HepG2 (cell line): ENCODE measurements at regions not wholly inside any gene's neighbourhood (a gene's known extent, or its start where the extent isn't known, plus 50 kb on each side); places are given as distances from the start of the nearest gene placed in this dataset.

Experiments
- ATAC-seq: fragments of 200-7000 bp; cut with Tn5 transposase; 3 replicates; pipeline ENCODE4 v1.9.1; 2020; ENCODE audit warnings: mild to moderate bottlenecking, moderate library complexity
- BruUV-seq: library from RNA; stranded (reverse); fragments of 400-500 nt; replicated peaks from 2 replicates; lab custom pipeline; 2021; lab: Mats Ljungman, UMichigan
- CTCF ChIA-PET: fragments of 300-600 bp; formaldehyde crosslinking; extraction: SDS; loops from one replicate; lab custom pipeline; 2021; ENCODE audit warnings: low total read pairs, inconsistent platforms, low intra/inter-chr PET ratio; lab: Yijun Ruan, JAX
- POLR2A ChIA-PET: fragments of 350-600 bp; sonication (Branson Sonifier 250); formaldehyde crosslinking; loops from one replicate; lab custom pipeline; 2020; ENCODE audit warnings: antibody characterized with exemption, inconsistent platforms; lab: Yijun Ruan, JAX
- DNase-seq: peaks from one replicate; pipeline ENCODE4 v3.0.0-alpha.2; 2015; ENCODE audit warnings: low spot score
- FAIRE-seq: peaks from 3 replicates; lab custom pipeline; 2011; peaks lifted over from hg19 to GRCh38; lab: Jason Lieb, UNC
- H2AFZ ChIP-seq: one replicate; pipeline ENCODE4 v1.6.1; 2011; ENCODE audit warnings: low read length, inconsistent platforms
- H3K27ac ChIP-seq: fragments of 300-600 bp; 3 replicates; pipeline ENCODE4 v1.8.0; 2011; ENCODE audit warnings: mixed run types, mild to moderate bottlenecking, mixed read lengths, low read length, inconsistent platforms; ENCODE audit not compliant: insufficient read depth; ENCODE audit errors: extremely low read length
- H3K27me3 ChIP-seq, 2 experiments: fragments of 200-600 bp in 1 of 2; 2 replicates in 1 of 2; 3 replicates in 1 of 2; pipeline versions ENCODE4 v1.6.0 to v1.8.0; 2011; ENCODE audit warnings: low read length in 2 of 2, mild to moderate bottlenecking in 2 of 2, moderate library complexity in 2 of 2, inconsistent platforms in 1 of 2; ENCODE audit not compliant: insufficient read depth in 2 of 2, control insufficient read depth in 1 of 2
- H3K36me3 ChIP-seq, 2 experiments: fragments of 200-600 bp in 1 of 2; replicated peaks in 1 of 2; 2 replicates in 1 of 2; 3 replicates in 1 of 2; pipeline versions ENCODE4 v1.5.1 to v1.8.0; 2011; ENCODE audit warnings: low read length in 2 of 2, inconsistent platforms in 1 of 2; ENCODE audit not compliant: insufficient read depth in 2 of 2, control insufficient read depth in 1 of 2
- H3K4me1 ChIP-seq: 2 replicates; pipeline ENCODE4 v1.5.1; 2012; ENCODE audit warnings: low read length, inconsistent platforms; ENCODE audit not compliant: insufficient read depth
- H3K4me2 ChIP-seq: 2 replicates; pipeline ENCODE4 v1.6.0; 2011; ENCODE audit warnings: low read depth, low read length, inconsistent platforms
- H3K4me3 ChIP-seq, 3 experiments: fragments of 200-600 bp in 1 of 3; sonication (generic), shearing (Covaris generic) in 1 of 3; replicated peaks in 1 of 3; 2 replicates each; pipeline ENCODE4 v1.5.1; 2011 to 2016; ENCODE audit warnings: low read length in 3 of 3, inconsistent platforms in 2 of 3, low read depth in 2 of 3, mild to moderate bottlenecking in 2 of 3, control low read depth in 1 of 3, mixed read lengths in 1 of 3; ENCODE audit not compliant: insufficient read depth in 1 of 3
- H3K79me2 ChIP-seq: one replicate; pipeline ENCODE4 v1.6.1; 2011; ENCODE audit warnings: low read length, inconsistent platforms; ENCODE audit not compliant: insufficient read depth
- H3K9ac ChIP-seq: 2 replicates; pipeline ENCODE4 v1.6.0; 2011; ENCODE audit warnings: mild to moderate bottlenecking, low read depth, low read length, inconsistent platforms; ENCODE audit not compliant: insufficient read depth
- H3K9me3 ChIP-seq: 2 replicates; pipeline ENCODE4 v1.5.1; 2012; ENCODE audit warnings: mild to moderate bottlenecking, low read length
- H4K20me1 ChIP-seq: 2 replicates; pipeline ENCODE4 v1.6.0; 2011; ENCODE audit warnings: inconsistent platforms, mild to moderate bottlenecking, low read length, moderate library complexity; ENCODE audit not compliant: insufficient read depth
- AGO2 ChIP-seq: fragments of 200-400 bp; formaldehyde crosslinking; optimal IDR thresholded peaks from 2 replicates; pipeline ENCODE3; 2017; ENCODE audit warnings: mild to moderate bottlenecking, low read depth, low read length, moderate library complexity
- GTF2F1 ChIP-seq: fragments of 150-350 bp; IDR thresholded peaks from 2 replicates; pipeline ENCODE4 v1.6.1; 2014; ENCODE audit warnings: low read length
- RFX3 ChIP-seq: IDR thresholded peaks from 2 replicates; pipeline ENCODE4 v1.6.1; 2016; ENCODE audit warnings: missing biosample characterization, missing genetic modification reagents
- RFXANK ChIP-seq: IDR thresholded peaks from 2 replicates; pipeline ENCODE4 v1.6.1; 2016
- TARDBP ChIP-seq: sonication (generic); formaldehyde crosslinking; IDR thresholded peaks from 2 replicates; pipeline ENCODE4 v1.8.0; 2022; ENCODE audit warnings: mild to moderate bottlenecking, missing genetic modification reagents
- ZSCAN25 ChIP-seq: sonication (generic); formaldehyde crosslinking; IDR thresholded peaks from 2 replicates; pipeline ENCODE4 v1.8.0; 2022; ENCODE audit warnings: mild to moderate bottlenecking, missing genetic modification reagents
- whole genome bisulfite sequencing: methylation state at CpG from one replicate; pipeline ENCODE4 v1.1.6; 2017; ENCODE audit warnings: low lambda C conversion rate; 5-methylcytosine and 5-hydroxymethylcytosine counted together
- in situ Hi-C: cut with HindIII; loops from 2 replicates; pipeline ENCODE4 v1.10.0; 2017; ENCODE audit warnings: low pct_unique_long_range_greater_than_20kb; ENCODE audit not compliant: extremely low pct_ligation_motif_present
- intact Hi-C: fragments of 100-400 bp; cut with micrococcal nuclease; formaldehyde crosslinking; loops from one replicate; pipeline ENCODE4 v1.10.0; 2022; ENCODE audit not compliant: unreplicated experiment
- TF ChIP-seq, protein P1 (sequence below): IDR thresholded peaks from 2 replicates; pipeline ENCODE4 v1.6.1; 2016; ENCODE audit warnings: missing compliant biosample characterization, missing genetic modification reagents, borderline replicate concordance
- TF ChIP-seq, protein P2 (sequence below): sonication (generic); formaldehyde crosslinking; IDR thresholded peaks from 2 replicates; pipeline ENCODE4 v1.4.0; 2020; ENCODE audit warnings: missing genetic modification reagents
- TF ChIP-seq, protein P3 (sequence below): sonication (generic); formaldehyde crosslinking; IDR thresholded peaks from 2 replicates; pipeline ENCODE4 v1.9.0; 2021; ENCODE audit warnings: missing genetic modification reagents, borderline replicate concordance

DNA sequence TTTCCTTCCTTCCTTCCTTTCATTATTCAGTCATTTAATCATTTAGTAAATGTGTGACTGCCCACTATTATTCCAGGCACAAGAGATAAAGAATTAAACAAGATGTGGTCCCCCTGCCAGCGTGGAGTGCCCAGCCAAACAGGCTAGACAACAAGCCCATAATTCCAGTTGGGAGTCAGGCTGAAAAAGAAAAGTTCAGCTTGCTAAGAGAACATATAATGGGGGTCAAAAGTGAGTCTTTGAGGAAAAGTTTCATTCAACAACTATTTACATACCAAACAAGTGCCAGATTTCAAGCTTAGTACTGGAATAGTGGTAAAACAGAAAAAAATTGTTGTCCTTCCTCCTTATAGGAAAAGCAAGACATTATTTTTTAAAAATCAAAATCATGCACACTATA, 523.7 kb downstream of the TAFA4 start:
- CTCF ChIA-PET, result no interaction called here
- no peak overlapping the region for H3K4me3 ChIP-seq
- in situ Hi-C loops, result no loop called here
- H2AFZ ChIP-seq, result no peak overlapping the region
- H3K27me3 ChIP-seq, result no peaks in the 10 kb centered on the region
- no peaks in the 10 kb centered on the region for H3K9me3 ChIP-seq
- H3K9ac ChIP-seq, result no peak overlapping the region
- POLR2A ChIA-PET, result no interaction called here
- TF ChIP-seq, protein P1, sequence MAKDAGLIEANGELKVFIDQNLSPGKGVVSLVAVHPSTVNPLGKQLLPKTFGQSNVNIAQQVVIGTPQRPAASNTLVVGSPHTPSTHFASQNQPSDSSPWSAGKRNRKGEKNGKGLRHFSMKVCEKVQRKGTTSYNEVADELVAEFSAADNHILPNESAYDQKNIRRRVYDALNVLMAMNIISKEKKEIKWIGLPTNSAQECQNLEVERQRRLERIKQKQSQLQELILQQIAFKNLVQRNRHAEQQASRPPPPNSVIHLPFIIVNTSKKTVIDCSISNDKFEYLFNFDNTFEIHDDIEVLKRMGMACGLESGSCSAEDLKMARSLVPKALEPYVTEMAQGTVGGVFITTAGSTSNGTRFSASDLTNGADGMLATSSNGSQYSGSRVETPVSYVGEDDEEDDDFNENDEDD, result no peak
- TF ChIP-seq RFX3 (no peak), ZSCAN25 (CRISPR knock-in tag) (no peak), GTF2F1 (no peak), TARDBP (CRISPR knock-in tag) (no peak), AGO2 (no peak), RFXANK (no peak)
- TF ChIP-seq, protein P2, sequence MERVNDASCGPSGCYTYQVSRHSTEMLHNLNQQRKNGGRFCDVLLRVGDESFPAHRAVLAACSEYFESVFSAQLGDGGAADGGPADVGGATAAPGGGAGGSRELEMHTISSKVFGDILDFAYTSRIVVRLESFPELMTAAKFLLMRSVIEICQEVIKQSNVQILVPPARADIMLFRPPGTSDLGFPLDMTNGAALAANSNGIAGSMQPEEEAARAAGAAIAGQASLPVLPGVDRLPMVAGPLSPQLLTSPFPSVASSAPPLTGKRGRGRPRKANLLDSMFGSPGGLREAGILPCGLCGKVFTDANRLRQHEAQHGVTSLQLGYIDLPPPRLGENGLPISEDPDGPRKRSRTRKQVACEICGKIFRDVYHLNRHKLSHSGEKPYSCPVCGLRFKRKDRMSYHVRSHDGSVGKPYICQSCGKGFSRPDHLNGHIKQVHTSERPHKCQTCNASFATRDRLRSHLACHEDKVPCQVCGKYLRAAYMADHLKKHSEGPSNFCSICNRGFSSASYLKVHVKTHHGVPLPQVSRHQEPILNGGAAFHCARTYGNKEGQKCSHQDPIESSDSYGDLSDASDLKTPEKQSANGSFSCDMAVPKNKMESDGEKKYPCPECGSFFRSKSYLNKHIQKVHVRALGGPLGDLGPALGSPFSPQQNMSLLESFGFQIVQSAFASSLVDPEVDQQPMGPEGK (CRISPR knock-in tag), result no peak
- TF ChIP-seq, protein P3, sequence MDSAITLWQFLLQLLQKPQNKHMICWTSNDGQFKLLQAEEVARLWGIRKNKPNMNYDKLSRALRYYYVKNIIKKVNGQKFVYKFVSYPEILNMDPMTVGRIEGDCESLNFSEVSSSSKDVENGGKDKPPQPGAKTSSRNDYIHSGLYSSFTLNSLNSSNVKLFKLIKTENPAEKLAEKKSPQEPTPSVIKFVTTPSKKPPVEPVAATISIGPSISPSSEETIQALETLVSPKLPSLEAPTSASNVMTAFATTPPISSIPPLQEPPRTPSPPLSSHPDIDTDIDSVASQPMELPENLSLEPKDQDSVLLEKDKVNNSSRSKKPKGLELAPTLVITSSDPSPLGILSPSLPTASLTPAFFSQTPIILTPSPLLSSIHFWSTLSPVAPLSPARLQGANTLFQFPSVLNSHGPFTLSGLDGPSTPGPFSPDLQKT (CRISPR knock-in tag), result no peak
- DNase-seq (no peak), FAIRE-seq (no peak), ATAC-seq (no peak)
- BruUV-seq, result no TSS peak
- intact Hi-C loops, result no loop called here
- H3K79me2 ChIP-seq, result no peaks in the 10 kb centered on the region
- no peaks in the 10 kb centered on the region for H3K4me1 ChIP-seq
- no peak overlapping the region for H3K4me2 ChIP-seq
- H3K36me3 ChIP-seq, result no peaks in the 10 kb centered on the region
- H3K27ac ChIP-seq, result no peak overlapping the region
- no peaks in the 10 kb centered on the region for H4K20me1 ChIP-seq
- whole genome bisulfite sequencing, result 11% methylated on average over 1 of the region's 1 CpG
